ENCODE measurements at regions not wholly inside any gene's neighbourhood (a gene's known extent, or its start where the extent isn't known, plus 50 kb on each side); places are given as distances from the start of the nearest gene placed in this dataset.

GRCh38 chr14:105702275-105702817, 176.0 kb downstream of the TMEM121 start:
- TF ChIP-seq CTCF (IDR thresholded peaks at IDR 0.05) (no peak), POLR2AphosphoS5 (IDR thresholded peaks at IDR 0.05) (no peak)
